H54 (cell line): ENCODE measurements at regions not wholly inside any gene's neighbourhood (a gene's known extent, or its start where the extent isn't known, plus 50 kb on each side); places are given as distances from the start of the nearest gene placed in this dataset.

Source experiments
- DNase-seq: peaks from one replicate; pipeline ENCODE4 v3.0.0; 2011; ENCODE audit warnings: low spot score, mixed read lengths; ENCODE audit not compliant: insufficient read length
- FAIRE-seq: peaks from 3 replicates; lab custom pipeline; 2011; peaks lifted over from hg19 to GRCh38; lab: Jason Lieb, UNC
- POLR2A ChIP-seq: IDR thresholded peaks from 2 replicates; pipeline ENCODE4 v1.6.1; 2011; ENCODE audit warnings: low read depth, mild to moderate bottlenecking, low read length

DNA sequence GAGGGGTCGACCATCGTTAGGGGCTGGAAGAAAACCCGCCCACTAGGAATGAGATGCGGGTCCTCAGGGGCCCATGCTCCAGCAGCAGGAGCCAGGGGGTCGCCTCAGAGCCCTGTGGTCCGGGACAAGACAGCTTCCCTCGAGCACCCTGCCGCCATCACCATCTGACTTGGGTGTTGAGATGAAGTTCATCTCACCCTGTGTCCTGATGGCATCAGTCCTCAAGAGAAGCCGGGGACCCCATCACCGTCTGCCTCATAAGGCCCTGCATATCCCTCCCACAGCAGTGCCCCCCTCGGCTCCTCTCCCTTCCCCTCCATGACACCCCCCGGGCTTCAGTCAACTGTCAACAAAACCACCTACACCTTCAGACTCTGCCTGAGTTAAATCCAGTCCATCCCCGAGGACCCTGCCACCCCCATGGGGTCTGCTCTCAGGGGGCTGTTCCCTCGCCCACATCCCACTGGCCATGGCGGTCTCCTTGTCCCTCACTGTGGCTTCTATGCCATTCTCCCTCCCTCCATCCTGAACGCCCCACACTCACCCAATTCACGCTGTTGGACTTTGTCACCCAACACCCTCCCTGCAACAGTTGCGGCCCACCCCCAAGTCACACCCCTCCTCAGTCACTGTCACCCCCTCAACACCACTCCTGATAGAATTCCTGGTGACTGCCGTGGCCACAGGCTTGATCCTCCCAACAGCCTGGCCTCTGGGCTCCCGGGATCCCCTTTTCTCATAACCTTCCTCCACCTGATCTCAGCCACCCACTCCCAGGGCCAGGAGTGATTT is 87.7 kb upstream of the RTL6 start:
- TF ChIP-seq POLR2A, result no peak
- DNase-seq (no peak), FAIRE-seq (no peak)

DNA sequence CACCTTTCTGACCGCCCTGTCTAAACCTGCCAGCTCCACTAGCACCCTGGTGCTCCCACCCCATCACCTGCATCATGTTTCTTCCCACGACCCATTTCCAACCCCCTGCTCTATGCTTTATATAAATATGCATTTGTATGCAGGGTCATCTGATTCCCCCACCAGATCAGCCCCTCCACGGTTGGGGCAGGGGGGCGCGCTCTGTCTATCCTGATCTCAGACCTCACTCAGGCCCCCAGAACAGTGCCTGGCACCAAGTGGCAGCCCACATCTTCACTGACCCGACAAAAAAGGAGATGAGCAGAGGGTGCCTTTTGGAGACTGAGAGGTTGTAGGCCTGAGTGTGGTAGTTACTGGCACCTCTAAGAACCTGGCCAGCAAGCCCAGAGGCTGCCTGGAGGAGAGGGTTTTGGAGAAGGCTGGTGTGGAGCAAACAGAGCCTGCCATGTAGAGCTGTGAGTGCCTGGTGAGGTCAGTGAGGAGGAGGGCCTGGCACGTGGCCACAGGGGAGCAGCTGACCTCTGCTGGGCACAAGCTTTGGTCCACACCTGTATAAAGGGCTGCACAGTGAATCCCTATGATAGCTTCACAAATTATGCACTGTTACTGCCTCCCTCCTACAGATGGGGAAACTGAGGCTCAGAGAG is 86.3 kb upstream of the RTL6 start:
- TF ChIP-seq POLR2A, result no peak
- DNase-seq (no peak), FAIRE-seq (no peak)

DNA sequence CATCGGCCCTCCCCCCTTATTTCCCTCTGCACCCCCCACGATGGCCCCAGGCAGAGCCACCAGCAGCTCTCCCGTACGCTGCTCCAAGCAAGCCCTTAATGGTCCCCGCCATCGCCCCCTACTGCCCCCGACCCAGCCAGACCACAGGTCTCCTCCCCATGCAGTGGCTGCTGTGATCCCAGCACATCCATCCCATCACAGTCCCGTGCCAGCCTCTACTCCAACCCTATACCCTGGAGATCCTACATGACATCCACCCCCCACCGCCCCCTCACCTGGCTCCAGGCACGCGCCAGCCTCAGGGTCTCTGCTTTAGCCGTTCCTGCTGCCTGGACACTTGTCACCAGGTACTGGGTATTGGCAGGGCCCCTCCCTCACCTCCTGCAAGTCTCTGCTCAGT is 85.8 kb upstream of the RTL6 start:
- no peak for TF ChIP-seq POLR2A
- DNase-seq (no peak), FAIRE-seq (no peak)

DNA sequence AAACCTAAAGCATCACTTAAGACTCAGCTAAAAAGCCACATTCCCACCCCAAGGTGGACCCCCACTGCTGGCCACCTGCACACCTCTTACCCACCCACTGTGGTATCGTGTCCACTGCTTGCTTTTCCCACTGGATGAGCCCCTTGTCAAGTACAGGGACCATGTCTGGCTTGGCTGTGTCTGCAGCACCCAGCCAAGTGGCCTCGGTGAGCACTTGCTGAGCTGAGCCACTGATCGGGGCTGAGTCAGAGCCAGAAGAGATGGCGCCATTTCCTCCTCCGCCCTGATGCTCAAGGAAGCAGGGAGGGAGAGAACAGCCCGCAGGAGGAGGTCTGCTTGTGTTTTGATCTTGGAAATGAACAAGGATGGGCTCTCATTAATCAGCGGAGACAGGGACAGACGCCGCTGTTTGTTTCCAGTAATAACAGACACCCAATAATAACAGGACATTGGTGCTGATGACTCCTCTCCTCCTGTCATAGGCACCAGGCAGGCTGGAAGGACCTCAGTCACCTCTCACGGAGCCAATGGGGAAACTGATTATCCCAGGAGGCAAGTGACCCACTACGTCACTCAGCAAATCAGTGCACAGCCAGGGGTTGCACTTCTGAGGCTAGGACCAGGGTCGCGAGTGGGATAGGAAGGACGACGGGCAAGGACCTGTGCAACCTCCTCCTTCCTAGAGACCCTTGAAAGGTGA is 85.2 kb upstream of the RTL6 start:
- FAIRE-seq, result no peak
- TF ChIP-seq POLR2A, result no peak
- peak; percentile 32 for DNase-seq

DNA sequence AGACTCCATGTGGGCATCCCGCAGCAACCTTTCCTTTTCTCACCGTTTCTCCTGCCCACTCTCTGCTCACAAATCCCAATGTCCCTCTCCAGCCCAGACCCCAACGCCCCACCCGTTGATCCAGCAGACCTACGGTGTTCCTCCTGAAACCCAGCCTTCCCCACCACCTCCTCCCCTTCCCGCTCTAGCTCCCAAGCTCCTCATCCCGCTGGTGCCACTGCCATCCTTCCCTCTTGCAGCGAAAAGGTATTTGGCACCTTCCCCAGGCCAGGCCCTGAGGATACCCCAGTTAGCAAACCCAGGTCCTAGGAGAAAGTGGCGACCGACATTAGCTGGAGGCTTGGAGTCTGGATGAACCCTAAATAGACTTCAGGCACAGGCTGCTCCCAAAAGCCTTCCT is 84.0 kb upstream of the RTL6 start:
- no peak for FAIRE-seq
- DNase-seq, result no peak
- TF ChIP-seq POLR2A, result no peak

DNA sequence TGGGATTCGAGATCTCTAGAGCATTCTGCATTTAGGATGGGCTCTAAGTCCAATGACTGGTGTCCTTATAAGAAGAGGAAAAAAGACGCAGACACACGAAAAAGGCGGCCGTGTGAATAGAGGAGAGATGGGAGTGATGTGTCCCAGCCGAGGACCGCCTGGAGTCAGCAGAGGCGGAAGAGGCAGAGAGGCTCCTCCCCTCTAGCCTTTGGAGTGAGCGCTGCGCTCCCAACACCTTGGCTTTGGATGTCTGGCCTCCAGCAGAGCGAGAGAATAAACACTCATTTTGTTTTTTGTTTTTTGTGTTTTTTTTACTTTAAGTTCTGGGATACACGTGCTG is 83.0 kb upstream of the RTL6 start:
- no peak for TF ChIP-seq POLR2A
- no peak for DNase-seq
- FAIRE-seq, result no peak

DNA sequence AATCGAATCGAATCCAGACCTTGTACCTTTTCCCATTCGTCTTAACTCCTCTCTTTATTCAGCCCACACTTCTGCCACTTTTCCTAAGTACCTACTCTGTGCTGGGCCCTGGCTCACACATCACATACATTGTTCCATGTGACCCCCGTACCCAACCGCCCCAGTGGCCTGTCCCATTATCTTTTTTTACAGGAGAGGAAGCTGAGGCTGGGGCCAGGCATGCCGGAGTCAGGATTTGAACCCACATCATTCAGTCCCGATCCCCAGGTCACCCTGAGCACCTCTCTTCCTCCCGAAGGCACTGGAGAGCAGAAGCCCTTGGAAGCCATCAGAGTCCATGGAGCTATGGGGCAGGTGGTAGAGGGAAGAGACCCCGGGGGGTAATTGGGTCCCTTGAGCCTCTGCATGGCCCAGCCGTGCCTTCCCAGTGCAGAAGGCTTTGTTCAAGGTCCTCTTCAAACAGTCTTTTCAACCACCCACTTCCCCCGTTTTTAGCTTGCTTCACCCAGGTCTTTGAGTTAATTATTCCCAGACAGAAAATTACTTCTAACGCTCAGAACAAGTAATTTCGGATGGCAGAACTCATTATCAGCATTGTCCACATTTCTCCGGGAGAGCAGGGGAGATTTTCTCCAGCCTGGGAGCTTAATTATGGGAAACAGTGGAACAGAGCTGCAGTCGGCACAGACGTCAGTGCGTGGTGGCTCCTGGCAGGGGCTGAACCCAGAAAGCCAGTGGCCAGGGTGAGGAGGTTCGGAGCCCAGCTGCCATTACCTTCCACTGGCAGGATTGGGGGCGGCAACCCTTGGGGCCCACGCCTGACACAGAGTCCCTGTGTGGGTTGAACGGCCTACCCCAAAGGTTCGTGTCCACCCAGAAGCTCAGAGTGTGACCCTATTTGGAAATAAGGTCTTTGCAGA is 82.4 kb upstream of the RTL6 start:
- FAIRE-seq, result no peak
- DNase-seq, result no peak

DNA sequence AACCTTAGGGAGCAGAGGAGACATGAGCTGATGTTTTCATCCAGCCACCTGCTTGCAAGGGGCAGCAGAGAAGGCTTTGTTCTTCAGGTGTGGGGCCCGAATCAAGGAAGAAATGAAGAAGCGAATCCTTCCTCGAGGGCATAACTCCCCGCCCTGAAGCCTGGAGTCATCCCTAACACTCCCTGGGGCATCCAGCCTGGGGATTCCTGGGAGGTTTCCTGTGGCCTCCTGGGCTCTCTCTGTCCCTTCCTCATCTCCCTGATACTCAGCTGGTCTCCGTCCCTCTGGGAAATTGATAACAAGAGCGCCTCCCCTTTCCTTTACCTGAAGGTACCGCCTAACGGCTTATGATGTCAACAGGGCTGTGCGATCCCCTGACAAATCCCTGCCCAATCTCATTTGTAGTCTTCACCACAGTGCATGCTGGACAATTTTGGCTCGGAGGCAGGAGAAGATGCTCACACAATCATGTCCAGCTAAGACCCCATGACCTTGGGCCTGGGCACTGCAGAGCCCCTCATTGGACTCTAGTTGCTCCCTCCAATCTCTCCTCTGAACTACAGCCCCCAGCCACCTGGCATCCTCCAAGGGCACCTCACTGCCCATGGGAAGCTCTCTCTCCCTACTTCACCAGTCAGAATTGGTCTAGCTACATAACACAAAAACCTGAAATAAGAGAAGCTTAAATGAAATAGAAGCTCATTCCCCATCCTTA is 80.6 kb upstream of the RTL6 start:
- no peak for TF ChIP-seq POLR2A
- DNase-seq (no peak), FAIRE-seq (no peak)

More for the DNA sequence above, 82.4 kb upstream of the RTL6 start:
- no peak for TF ChIP-seq POLR2A

DNA sequence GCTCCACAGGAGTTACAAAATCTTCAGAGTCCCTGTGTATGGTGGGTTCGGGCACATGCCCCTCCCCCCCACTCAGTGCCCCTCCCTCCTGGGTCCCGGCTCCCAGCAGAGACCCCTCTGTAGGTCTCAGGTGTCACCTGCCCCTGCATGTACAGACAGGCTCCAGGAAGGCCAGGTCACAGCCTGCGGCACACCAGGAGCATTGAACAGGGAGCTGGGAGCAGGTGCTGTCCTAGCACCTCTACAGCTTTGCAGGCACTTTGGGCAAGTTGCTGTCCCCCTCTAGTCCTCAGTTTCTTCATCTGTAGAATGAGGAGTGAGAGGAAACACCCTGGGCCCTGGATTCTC is 80.1 kb upstream of the RTL6 start:
- TF ChIP-seq POLR2A, result no peak
- FAIRE-seq, result no peak
- no peak for DNase-seq

DNA sequence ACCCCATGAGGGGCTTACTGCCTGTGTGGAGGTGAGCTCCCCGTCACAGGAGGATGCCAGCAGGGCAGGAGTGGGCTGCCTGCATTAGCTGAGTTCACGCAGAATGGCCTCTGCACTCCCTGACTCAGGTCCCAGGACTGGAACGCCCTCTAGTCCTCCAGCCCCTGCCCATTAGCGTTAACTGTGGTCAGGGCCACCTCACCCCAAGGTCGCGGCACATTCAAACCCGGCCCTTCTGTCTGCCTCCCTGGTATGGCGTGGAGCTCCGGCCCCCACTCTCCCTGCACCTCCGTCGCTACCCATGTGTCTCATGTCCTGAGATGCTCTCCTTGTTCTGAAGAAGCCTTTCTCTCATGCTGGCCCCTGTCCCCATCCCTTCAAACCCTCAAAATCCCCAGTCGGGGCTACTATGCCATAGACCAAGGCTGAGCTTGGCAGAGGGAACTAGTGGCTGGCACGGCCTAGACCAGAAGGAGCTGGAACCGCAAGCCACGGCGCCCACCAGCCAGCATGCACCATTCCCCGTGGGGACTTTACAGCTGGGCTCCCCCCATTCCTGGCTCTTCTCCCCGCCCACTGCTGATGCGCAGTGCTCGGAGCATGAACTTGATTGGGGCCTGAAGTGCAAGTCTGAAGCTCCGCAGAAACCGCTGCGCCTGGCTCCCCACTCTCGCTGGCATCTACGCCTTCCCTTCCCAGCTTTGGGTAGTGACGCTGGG is 79.5 kb upstream of the RTL6 start:
- TF ChIP-seq POLR2A, result no peak
- DNase-seq (no peak), FAIRE-seq (no peak)

DNA sequence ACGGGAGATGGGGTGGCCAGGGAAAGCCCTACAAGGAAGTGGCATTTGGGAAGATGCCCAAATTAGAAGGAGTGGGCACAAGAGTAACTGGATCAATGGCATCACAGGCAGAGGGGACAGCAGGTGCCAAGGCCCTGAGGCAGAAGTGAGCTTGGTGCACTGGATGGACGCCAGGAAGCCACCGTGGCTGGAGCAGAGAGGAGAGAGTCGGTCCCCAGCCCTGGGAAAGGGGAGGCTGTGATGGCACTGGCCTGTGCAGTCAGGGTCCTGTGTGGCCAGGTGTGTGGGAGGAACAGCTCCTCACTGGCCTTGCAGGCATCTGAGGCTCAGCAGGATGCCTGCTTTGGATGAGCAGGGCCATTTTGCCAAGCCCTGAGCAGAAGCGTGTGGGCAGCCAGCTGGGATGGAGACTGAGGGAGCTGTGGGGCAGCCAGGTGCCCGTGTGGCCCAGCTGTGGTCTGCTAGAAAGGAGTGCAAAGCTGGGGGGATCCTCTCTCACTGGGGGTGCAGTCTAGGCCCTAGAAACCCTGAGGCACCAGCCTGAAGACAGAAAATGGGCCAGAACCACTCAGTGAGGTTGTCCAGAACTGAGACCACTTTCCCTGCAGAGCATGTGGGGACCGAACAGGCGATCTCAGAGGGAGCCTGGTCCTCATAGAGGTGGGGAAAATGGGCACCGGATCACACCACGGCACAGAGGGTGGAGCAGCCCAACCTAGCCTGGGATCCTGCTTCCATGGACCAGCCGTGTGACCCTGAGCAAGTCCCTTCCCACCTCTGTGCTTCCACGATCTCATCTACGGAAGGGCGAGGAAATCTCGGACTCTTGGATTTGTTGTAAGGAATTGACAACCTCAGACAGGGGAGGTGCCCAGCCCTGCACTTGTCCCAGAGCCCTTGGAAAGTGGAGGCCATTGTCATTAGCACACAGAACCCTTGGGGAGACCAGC is 78.6 kb upstream of the RTL6 start:
- no peak for TF ChIP-seq POLR2A
- no peak for DNase-seq
- FAIRE-seq, result no peak
